ACHN (cell line): ENCODE measurements at regions not wholly inside any gene's neighbourhood (a gene's known extent, or its start where the extent isn't known, plus 50 kb on each side); places are given as distances from the start of the nearest gene placed in this dataset.
A peak's percentile ranks its signal among the peaks of the same experiment; 100 is the strongest.
"Not testable (repeated sequence)": the region's sequence is repeated elsewhere in the genome, so short reads cannot be mapped to it uniquely, and the experiment has no call there.

Experiments
- DNase-seq: peaks from one replicate; pipeline ENCODE4 v3.0.0-alpha.2; 2015
- in situ Hi-C: cut with HindIII; loops from 2 replicates; pipeline ENCODE4 v1.10.0; 2017; ENCODE audit warnings: low sequenced_read_pairs, low pct_ligation_motif_present, low pct_unique_long_range_greater_than_20kb

- no peak for DNase-seq
- in situ Hi-C loops: no loop called here
These were observed 586.0 kb upstream of the VRK2 start for GRCh38 chr2:57460396-57461276.

DNA sequence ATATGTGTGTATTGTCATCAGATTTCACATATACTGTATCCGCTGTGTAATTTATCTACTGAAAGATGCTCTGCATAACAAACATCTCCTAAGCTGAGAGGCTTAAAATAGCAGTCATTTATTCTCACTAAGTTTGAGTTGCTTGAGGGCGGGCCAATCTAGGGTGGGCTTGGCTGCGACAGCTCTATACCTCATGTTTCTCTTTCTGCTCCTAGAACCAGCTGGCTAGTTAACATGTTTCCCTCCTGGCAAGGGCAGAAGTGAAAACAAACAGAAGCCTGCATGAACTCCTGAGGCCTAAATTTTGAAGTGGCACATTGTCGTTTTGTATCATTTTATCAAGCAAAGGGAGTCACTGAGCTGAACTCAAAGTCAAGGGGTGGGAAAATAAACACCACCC, 585.0 kb upstream of the VRK2 start:
- no peak for DNase-seq
- in situ Hi-C loops: no loop called here

DNA sequence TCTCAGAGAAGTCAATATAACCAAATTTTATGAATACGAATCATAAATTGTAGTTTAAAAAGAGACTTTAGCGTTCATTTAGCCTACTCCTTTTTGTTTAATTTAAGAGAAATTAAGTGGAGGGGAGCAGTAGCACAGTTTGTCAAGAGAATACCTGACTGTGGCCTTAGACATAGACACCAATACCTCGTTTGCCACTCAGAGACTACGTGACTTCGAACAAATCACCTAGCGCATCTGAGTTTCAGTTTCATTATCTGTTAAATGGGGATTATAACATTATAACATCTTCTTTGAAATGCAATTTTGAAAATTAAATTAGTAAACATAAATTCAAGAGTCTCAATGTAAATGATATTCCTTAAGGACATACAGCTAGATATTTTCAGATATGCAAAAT, 581.5 kb upstream of the VRK2 start:
- in situ Hi-C loops: no loop called here
- no peak for DNase-seq

- in situ Hi-C loops: no loop called here
- no peak for DNase-seq
These were observed 580.6 kb upstream of the VRK2 start for GRCh38 chr2:57465967-57466366.

DNA sequence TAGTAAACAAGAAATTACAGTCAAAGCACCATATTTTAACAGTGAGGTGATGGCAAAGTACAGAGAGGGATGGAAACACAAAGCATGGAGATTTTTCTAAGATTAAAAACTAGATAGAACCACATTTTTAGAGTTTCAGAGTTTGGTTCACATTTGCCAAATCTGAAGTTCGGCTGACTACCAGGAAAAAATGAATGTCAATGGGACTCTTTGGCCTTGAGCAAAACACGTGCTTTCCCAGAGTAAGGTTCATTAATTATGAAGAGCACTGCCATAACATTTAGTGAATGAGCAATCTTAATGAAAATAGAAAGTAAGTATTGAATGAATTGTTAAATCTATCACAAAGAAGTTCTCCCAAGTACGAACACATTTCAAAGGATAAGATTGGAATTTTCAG, 571.2 kb upstream of the VRK2 start:
- in situ Hi-C loops: no loop called here
- DNase-seq: no peak

- in situ Hi-C loops: no loop called here
- DNase-seq: peak; percentile 6
These were observed 566.6 kb upstream of the VRK2 start for GRCh38 chr2:57479981-57480380.

DNA sequence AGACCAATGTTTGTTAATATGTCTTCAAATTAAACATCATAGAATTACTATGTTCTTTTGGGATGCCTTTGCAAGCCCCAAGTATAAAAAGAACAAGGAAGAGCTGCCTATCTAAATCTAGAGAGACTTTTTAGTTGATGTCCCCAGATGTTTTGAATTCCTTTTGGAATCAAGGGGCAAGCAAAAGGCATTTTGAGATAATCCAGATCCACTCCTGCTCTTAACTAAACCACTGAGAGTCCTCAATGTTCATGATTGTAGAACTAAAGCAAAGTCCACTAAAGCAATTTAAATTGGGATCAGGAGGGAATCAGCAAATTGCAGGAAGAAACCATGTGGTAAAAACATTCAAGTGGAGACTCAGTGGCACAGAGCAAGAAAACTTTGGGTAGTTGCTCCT, 558.5 kb upstream of the VRK2 start:
- DNase-seq: no peak
- in situ Hi-C loops: no loop called here

- DNase-seq: no peak
- in situ Hi-C loops: no loop called here
These were observed 555.9 kb upstream of the VRK2 start for GRCh38 chr2:57490741-57491140.

DNA sequence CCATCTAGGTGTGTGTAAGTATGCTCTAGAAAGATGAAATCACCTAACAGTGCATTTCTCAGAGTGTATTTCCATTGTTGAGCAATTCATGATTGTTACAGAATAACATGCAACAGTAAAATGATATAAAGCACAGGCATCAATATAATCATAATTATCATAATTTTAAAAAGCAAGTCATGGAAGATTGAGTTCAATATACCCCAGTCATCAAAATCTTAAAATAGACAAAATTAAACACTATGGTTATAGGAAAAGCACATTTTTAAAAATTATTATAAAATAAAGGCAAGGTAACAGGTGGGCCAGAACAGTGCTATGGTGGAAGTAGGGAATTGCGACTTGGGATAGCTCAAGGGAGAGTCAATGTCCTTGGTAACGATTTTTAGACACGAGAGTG, 555.4 kb upstream of the VRK2 start:
- no peak for DNase-seq
- in situ Hi-C loops: no loop called here

- DNase-seq, in situ Hi-C loops: not testable (repeated sequence)
These were observed 552.6 kb upstream of the VRK2 start for GRCh38 chr2:57493966-57494365.

GRCh38 chr2:57497489-57498096, 549.0 kb upstream of the VRK2 start:
- in situ Hi-C loops: no loop called here
- DNase-seq: peak; percentile 63

DNA sequence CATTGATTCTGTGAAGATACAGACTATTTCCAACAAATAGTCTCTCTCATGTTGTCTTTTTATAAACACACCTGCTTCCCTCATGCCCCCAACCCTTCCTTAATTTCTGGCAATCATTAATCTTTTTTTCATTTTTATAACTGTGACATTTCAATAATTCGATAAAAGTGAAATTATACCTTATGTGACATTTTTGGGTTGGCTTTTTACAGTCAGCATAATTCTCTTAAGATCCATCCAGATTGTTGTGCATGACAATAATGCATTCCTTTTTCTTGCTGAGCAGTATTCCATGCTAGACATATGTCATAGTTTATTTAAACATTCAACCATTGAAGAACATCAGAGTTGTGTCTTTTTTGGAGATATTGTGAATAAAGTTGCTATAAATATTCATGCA, 541.8 kb upstream of the VRK2 start:
- in situ Hi-C loops: no loop called here
- DNase-seq: no peak

DNA sequence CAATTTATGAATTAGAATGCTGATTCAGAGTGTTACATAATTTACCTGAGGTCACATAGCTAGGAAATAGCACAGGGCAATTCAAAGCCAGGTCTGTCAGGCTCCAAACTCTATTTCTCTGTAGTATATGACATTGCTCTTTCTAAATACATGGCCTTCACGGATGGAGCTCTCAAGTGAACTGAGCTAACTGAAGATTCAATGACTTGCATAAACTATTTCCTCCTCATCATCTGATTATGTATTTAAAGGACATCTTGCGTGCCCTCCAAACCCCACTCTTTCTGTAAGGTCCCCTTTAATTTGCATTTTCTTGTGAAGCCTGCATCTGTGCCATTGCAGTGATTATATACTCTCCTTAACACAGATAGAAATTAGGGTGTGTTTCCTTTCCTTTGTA, 537.4 kb upstream of the VRK2 start:
- DNase-seq: no peak
- in situ Hi-C loops: no loop called here

DNA sequence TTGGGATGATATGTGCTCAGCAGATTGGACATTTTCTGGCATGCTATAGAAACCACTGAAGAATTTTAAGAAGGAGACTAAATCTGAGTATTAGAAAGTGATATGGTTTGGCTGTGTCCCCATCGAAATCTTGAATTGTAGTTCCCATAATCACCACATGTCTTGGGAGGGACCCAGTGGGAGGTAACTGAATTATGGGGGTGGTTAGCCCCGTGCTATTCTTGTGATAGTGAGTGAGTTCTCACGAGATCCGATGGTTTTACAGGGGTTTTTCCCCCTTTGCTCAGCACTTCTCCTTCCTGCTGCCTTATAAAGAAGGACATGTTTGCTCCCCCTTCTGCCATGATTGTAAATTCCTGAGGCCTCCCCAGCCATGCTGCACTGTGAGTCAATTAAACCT, 535.9 kb upstream of the VRK2 start:
- DNase-seq: no peak
- in situ Hi-C loops: no loop called here

GRCh38 chr2:57515366-57515765, 531.2 kb upstream of the VRK2 start:
- in situ Hi-C loops: no loop called here
- DNase-seq: no peak

DNA sequence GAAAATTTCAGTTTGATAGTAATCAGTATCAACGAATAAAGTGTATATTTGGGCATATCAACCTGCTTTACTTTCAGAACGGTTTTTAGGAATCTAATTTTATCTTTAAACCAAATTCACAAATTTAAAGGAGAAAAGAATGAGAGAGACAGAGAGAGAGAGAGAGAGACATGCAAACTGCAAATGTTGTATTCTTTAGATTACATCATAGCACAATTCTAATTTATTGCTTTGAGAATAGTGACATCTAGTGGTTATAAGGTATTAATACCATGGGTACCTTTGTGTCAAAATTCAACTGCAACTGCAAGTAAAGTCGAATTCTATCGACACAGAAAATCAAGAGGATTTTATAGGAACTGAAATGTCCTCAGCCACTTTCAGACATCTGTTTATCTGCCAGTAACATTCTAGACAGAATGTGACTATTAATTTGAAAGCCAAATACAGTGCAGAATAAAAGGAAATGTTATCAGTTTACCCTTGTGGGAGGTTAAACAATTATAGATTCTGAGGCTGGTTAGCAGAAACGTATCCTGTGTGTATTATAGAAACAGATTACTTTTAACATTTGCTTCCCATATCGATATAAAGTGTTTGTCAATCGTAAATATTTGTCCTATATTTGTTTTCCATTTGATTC, 529.8 kb upstream of the VRK2 start:
- in situ Hi-C loops: no loop called here
- peak; percentile 59 for DNase-seq

GRCh38 chr2:57523304-57523703, 523.3 kb upstream of the VRK2 start:
- in situ Hi-C loops: no loop called here
- no peak for DNase-seq

DNA sequence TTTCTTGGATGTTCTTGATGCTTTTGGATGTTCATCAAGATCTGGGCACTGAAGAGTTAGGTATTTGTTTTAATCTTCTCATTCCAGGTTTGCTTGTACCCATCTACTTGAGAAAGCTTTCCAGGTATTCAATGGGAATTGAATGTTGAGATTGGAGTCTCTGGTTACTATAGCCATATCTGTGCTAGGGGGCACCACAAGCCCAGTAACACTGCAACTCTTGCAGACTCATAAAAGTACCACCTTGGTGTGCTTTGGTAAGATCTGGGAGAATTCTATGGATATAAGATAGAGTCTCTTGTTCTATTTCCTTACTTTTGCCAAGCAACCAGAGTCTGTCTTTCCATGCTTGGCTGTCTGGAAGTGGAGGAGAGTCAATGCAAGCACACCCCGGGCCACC, 518.9 kb upstream of the VRK2 start:
- in situ Hi-C loops: no loop called here
- no peak for DNase-seq

- no peak for DNase-seq
- in situ Hi-C loops: no loop called here
These were observed 518.1 kb upstream of the VRK2 start for GRCh38 chr2:57528499-57528898.

DNA sequence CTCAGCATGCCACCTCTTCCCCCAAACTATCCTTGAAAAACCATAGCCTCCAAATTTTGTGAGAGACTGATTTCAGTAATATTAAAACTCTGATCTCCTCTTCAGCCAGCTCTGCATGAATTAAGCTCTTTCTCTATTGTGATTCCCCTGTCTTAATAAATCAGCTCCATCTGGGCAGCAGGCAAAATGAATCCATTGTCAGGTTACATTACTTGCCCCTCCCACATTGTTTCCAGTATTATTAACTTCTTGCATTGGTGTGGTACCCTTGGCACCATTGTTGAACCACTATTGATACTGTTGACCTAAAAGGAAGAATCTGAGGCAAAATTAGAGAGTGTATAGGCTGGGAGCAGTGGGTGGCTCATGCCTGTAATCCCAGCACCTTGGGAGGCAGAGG, 512.2 kb upstream of the VRK2 start:
- no peak for DNase-seq
- in situ Hi-C loops: no loop called here
